Stimulated activated effector memory CD8-positive, alpha-beta T cell treated with anti-CD3 and anti-CD28 coated beads, Interleukin-12 subunit alpha, Interleukin-12 subunit beta, amount 100 ng/mL, for 72 hours (primary cell): ENCODE measurements at regions not wholly inside any gene's neighbourhood (a gene's known extent, or its start where the extent isn't known, plus 50 kb on each side); places are given as distances from the start of the nearest gene placed in this dataset.
A peak's percentile ranks its signal among the peaks of the same experiment; 100 is the strongest.

Experiments used
- ATAC-seq: fragments of 150-1000 bp; cut with Tn5 transposase; 2 replicates; pipeline ENCODE4 v1.10.0; 2021
- DNase-seq, 2 donors: peaks; one replicate each; pipeline ENCODE4 v3.0.0; 2021 to 2022; ENCODE audit warnings: low spot score in 2 of 2
- H3K27ac Mint-ChIP-seq: one replicate; pipeline ENCODE4 v1.8.0; 2022; ENCODE audit warnings: mild to moderate bottlenecking, mixed read lengths
- H3K36me3 Mint-ChIP-seq: one replicate; pipeline ENCODE4 v1.8.0; 2022; ENCODE audit warnings: mild to moderate bottlenecking, mixed read lengths
- H3K4me1 Mint-ChIP-seq: one replicate; pipeline ENCODE4 v1.8.0; 2022; ENCODE audit warnings: mixed read lengths
- H3K4me3 Mint-ChIP-seq: one replicate; pipeline ENCODE4 v1.8.0; 2022; ENCODE audit warnings: mild to moderate bottlenecking, mixed read lengths
- H3K9me3 Mint-ChIP-seq: one replicate; pipeline ENCODE4 v1.8.0; 2022; ENCODE audit warnings: mixed read lengths

DNA sequence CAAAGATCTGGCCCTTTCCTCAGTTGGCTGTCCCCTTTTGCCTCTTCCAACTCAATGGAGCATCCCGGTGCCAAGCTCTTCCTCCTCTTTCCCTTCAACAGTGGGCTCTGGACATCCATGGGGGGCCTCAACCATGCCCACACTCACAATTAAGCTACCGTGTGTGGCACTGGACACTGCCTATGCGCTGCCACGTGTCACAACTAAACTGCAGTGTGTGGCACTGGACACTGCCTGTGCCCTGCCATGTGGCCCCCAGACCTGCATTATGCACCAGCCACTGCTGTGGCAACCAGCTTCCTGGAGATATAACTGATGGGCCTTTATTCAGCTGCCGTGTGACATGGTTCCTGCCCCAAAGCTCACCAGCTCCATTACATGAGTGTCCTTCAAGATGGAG lies 179.1 kb downstream of the KCNA5 start:
- H3K27ac Mint-ChIP-seq: no peak overlapping the region
- no peak for ATAC-seq
- H3K9me3 Mint-ChIP-seq: peaks cover 5% of the 10 kb centered on the region
- H3K4me3 Mint-ChIP-seq: no peak overlapping the region
- DNase-seq: no peak
- H3K36me3 Mint-ChIP-seq: no peaks in the 10 kb centered on the region
- H3K4me1 Mint-ChIP-seq: no peaks in the 10 kb centered on the region

DNA sequence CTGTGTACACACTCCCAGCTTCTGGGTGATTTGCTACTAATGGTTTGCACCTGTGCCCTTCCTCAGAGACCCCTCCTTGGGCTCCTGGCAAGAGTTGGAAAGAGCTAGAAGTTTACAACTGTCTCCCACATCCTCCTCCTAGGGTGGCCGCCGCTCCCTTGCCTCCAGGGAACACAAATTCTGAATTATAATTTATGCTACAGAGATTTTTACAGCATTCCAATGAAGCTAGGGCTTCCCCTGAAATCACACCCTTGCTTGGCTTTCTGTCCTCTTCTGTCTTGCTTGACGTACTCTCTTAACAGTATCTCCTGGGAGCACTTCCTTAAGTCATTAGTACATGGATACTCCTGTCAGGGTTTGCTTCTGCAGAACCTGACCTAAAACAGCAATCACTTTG lies 180.2 kb downstream of the KCNA5 start:
- ATAC-seq: no peak
- no peak overlapping the region for H3K4me3 Mint-ChIP-seq

DNA sequence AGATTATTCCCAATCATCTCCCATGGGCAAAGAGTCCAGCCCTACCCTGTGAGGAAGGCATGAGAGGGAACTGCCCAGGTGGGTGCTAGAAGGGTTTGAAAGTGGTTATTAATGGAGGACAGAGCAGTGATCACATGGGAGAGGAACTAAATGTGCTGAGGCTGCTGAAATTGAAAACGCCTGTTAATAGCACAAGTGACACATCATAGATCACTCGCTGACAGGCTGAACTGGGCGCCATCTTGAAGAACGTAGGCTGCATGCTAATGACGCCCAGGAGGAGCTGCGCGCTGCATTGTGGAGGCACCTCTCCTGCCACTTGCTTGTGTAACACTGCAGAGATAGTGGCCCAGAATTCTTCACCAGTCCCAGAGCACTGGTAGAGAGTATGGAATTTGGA lies 182.9 kb downstream of the KCNA5 start:
- ATAC-seq: no peak
- H3K4me1 Mint-ChIP-seq: no peaks in the 10 kb centered on the region

More for the DNA sequence above, 180.2 kb downstream of the KCNA5 start:
- Mint-ChIP-seq H3K4me1 (no peaks in the 10 kb centered on the region), H3K36me3 (no peaks in the 10 kb centered on the region), H3K27ac (no peak overlapping the region), H3K9me3 (peaks cover 5% of the 10 kb centered on the region)
- DNase-seq: no peak

DNA sequence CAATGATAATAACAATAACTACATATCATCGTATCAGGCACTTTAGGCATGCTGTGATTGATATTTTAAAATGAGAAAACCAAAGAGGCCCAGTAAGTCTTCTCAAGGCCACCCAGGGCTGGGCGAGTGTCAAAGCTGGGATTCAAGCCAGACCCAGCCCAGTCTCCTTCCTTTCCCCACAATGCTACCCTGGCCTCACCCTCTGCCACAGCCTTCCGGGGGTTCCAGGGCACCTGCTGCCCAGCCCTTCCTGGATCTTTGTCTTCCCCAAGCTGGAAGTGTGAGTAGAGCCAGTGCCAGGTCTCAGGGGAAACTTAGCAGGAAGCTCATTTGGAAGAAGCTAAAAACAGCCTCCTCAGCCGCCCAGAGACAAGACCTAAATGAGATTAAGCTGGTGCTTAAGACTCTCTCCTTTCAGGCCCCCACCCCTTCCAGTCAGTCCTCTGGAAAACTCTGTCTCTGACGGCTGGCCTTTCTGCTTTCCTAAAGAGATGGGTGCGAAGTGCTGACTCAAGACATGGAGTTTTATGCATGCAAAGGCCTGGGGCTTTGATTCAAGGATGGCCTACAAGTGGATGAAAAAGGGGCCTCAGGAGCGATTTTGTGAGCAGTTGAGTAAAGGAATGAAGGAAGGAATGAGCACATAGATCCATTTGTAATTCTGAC lies 184.2 kb downstream of the KCNA5 start:
- H3K36me3 Mint-ChIP-seq: no peaks in the 10 kb centered on the region
- DNase-seq (no peak), ATAC-seq (no peak)
- no peak overlapping the region for H3K4me3 Mint-ChIP-seq
- no peaks in the 10 kb centered on the region for H3K4me1 Mint-ChIP-seq
- H3K27ac Mint-ChIP-seq: no peak overlapping the region
- peaks cover 5% of the 10 kb centered on the region for H3K9me3 Mint-ChIP-seq

More for the DNA sequence above, 182.9 kb downstream of the KCNA5 start:
- Mint-ChIP-seq H3K4me3 (no peak overlapping the region), H3K27ac (no peak overlapping the region), H3K9me3 (peaks cover 5% of the 10 kb centered on the region), H3K36me3 (no peaks in the 10 kb centered on the region)
- no peak for DNase-seq

DNA sequence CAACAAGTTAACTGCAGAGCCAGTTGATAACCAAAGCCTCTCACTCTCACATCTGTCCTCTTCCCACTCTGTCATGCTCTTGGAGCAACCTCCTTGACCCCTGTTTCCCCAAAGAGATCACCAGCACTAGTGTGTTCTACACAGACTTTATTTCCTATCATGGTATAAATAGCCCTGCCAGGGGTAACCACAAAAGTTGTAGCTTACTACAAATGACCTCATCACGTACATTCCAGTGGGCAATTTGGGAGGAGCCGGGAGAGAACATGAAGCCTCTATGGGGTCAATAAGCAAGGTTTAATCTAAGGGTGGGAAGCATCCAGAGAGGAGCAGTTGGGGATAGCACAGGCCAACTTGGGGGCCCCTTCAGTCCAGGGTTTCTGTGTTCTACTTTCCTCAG lies 186.5 kb downstream of the KCNA5 start:
- no peaks in the 10 kb centered on the region for H3K36me3 Mint-ChIP-seq
- no peak for DNase-seq
- H3K4me1 Mint-ChIP-seq: no peaks in the 10 kb centered on the region
- H3K4me3 Mint-ChIP-seq: no peak overlapping the region
- no peak for ATAC-seq
- H3K27ac Mint-ChIP-seq: no peak overlapping the region
- peaks cover 4% of the 10 kb centered on the region for H3K9me3 Mint-ChIP-seq

DNA sequence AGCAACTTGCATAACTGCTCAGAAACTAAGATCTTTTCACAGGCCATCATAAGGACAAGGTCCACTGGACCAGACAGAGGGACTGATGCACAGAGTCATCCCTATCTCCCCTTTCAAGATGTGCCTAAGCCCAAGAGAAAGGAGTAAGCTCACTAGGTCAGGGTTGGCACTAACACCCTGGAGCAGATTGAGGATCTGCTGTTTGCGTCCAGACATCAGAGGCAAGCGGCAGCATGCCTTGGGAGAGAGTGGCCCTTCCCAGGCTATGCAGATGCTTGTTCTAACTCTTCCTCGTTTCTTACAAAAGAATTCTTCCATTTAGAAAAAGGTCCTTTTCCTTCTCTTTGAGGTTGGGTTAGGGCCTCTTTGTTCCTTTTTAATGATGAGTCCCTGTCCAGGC lies 187.2 kb downstream of the KCNA5 start:
- H3K9me3 Mint-ChIP-seq: no peaks in the 10 kb centered on the region
- peak; percentile 17 for ATAC-seq
- no peaks in the 10 kb centered on the region for H3K4me1 Mint-ChIP-seq

DNA sequence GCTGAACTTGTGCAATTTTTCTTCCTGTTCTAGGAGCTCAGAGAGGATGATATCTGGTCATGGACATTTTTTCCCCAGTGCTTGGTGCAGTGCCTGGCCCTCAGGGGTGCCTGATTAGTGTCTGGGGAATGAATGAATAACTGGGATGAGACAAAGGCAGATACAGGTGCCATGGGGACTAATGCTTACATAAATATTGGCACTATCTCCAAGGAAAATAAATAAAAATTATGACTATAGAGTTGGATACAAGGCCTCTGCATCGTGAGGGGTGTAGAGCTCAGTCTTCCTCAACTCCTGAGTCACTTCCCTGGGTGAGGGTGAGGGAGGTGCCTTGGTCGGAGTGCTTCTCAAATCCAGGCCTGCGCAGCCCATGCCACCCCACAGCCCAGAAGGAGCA lies 188.6 kb downstream of the KCNA5 start:
- DNase-seq (no peak), ATAC-seq (no peak)
- no peak overlapping the region for H3K4me3 Mint-ChIP-seq
- H3K4me1 Mint-ChIP-seq: no peaks in the 10 kb centered on the region
- H3K9me3 Mint-ChIP-seq: no peaks in the 10 kb centered on the region
- H3K36me3 Mint-ChIP-seq: no peaks in the 10 kb centered on the region
- no peak overlapping the region for H3K27ac Mint-ChIP-seq

More for the DNA sequence above, 187.2 kb downstream of the KCNA5 start:
- H3K36me3 Mint-ChIP-seq: no peaks in the 10 kb centered on the region
- H3K27ac Mint-ChIP-seq: no peak overlapping the region
- H3K4me3 Mint-ChIP-seq: no peak overlapping the region
- DNase-seq: no peak

DNA sequence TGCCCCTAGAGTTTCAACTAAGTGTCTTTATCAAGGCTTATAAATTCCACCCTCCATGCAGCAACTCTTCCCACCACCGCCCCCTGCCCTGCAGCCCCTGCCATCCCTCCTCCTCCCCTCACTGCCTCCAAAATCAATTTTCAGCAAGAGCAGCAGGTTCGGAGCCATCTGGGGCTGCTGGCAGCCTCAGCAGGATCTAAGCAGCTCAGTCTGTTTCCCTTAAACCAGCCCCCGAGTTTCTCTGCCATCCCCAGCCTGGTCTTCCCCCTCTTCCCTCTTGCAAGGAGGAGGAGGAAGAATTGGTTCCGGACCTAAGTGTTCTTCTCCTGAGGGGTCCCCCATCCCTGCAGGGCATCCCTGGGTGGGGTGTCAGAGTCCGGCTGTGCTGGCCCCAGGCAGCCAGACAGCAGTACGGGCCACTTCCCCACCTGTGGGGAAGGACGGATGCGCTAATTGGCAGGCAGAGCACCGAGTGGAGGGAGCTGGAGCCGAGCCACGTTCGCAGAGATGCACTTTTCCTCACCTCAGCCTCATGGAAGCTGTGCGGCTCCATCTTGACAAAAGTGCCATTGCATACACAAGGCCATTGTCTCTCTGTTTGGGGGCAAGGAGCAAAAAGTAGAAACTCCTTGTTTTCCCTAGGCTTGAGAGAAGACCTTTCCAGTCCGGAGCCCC lies 189.3 kb downstream of the KCNA5 start:
- no peak for ATAC-seq

DNA sequence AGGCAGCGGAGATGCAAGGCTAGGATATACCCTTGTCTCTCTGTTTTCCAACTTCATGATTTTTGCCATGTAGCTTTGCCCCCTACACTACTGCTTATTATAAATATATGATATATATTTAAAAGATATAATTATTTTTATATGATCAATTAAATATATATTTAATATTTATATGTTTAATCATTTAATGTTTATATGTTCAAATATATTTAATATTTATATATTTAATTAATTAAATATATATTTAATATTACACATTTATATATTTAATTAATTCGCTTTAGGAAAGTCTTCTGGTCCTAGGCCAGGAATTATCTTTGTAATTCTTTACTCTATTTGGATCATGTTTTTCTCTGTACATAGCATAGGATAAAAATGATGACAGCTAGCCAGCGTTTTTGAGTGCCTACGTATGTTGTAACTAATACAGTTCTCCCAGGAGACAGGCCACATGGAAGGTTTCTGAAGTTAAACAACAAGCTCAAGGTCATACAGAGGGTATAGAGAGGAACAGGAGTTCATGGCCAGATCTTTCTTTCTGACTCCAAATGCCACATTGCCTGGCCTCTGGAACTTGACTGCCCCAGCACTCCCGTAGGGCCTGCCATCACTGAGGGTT lies 192.5 kb downstream of the KCNA5 start:
- H3K4me1 Mint-ChIP-seq: no peaks in the 10 kb centered on the region
- H3K4me3 Mint-ChIP-seq: no peak overlapping the region
- DNase-seq (no peak), ATAC-seq (no peak)
- H3K9me3 Mint-ChIP-seq: no peaks in the 10 kb centered on the region
- no peaks in the 10 kb centered on the region for H3K36me3 Mint-ChIP-seq
- H3K27ac Mint-ChIP-seq: no peak overlapping the region

More for the DNA sequence above, 189.3 kb downstream of the KCNA5 start:
- Mint-ChIP-seq H3K4me1 (no peaks in the 10 kb centered on the region), H3K27ac (no peak overlapping the region), H3K36me3 (no peaks in the 10 kb centered on the region), H3K4me3 (no peak overlapping the region), H3K9me3 (no peaks in the 10 kb centered on the region)
- no peak for DNase-seq

DNA sequence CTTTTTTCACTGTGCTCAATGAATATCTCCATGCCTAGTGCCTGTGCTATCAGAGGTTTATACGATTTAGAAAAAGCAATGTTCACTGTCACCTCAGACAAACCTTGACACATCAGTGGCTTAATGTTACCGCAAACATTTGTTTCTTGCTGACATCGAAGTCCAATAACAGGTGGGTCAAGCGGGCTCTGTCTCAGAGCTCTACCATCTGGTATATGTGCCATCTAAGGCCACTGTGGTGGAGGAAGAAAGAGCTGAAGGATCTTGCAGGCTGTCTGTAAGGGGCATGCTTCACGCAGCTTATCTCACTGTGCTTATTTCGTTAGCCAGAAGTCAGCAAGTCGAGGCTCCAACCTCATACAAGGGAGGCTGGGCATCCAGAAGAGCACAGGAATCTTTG lies 189.5 kb upstream of the NTF3 start:
- Mint-ChIP-seq H3K27ac (no peak overlapping the region), H3K9me3 (no peaks in the 10 kb centered on the region), H3K36me3 (no peaks in the 10 kb centered on the region), H3K4me3 (no peak overlapping the region), H3K4me1 (no peaks in the 10 kb centered on the region)
- DNase-seq (no peak), ATAC-seq (no peak)

DNA sequence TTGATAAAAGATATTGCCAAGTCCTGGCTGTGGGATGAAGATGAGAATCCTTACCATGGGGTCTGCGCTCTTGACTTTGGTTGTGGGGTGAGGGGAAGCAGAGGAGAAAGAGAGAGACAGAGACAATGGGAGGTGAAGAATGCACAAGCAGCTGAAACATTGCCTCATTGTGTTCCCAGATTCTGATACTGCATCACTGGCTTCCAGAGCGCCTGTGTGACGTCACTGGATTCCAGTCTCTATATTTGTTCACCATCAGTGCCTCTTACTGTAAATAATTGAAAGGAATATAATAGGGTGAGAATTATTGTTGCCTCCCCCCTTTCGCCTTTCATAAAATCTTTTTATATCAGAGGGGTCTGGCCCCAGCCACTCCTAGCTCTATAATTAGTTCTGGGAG lies 188.9 kb upstream of the NTF3 start:
- H3K4me3 Mint-ChIP-seq: no peak overlapping the region
- no peaks in the 10 kb centered on the region for H3K9me3 Mint-ChIP-seq
- no peak for ATAC-seq

DNA sequence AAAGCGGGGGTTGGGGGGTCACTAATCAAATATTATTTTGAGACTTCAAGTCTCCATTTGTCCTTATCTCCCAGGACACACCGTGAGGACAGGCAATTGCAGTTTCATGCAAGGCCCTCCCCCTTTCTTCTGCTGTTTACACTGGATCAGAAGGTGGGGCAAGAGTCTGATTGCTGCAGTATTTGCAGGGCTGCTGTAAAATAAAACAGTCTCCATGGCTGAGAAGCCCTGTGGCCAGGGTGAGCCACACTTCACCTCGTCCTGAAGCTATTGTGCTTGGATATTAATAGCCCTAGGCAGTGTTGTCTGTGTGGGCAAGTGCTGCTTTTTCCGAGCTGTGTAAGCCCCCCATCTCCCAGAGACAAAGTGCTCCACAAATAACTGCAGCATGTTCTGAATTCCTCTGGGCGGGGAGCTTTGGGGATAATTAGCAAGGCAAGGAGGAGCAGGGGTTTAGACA lies 187.4 kb upstream of the NTF3 start:
- Mint-ChIP-seq H3K4me1 (no peaks in the 10 kb centered on the region), H3K36me3 (no peaks in the 10 kb centered on the region), H3K27ac (no peak overlapping the region), H3K4me3 (no peak overlapping the region), H3K9me3 (no peaks in the 10 kb centered on the region)
- ATAC-seq (no peak), DNase-seq (no peak)

More for the DNA sequence above, 188.9 kb upstream of the NTF3 start:
- H3K36me3 Mint-ChIP-seq: no peaks in the 10 kb centered on the region
- DNase-seq: no peak
- H3K27ac Mint-ChIP-seq: no peak overlapping the region
- no peaks in the 10 kb centered on the region for H3K4me1 Mint-ChIP-seq

DNA sequence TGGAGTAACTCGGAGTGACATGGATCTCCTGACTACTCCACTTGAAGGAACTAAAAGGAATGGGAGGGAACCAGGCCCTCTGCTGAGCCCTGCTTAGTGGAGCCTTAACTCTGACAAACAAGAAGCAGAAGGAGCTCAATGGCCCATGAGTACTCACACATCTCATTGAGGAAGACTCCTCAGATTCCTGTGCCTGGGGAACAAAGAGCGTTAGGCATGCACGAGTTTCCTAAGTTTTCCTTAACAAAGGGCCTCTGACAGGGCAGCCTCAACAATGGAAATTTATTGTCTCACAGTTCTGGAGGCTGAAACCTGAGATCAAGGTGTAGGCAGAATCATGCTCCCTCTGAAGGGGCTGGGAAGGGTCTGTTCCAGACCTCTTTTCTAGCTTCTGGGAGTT lies 185.7 kb upstream of the NTF3 start:
- ATAC-seq: no peak
- DNase-seq: no peak
- no peaks in the 10 kb centered on the region for H3K9me3 Mint-ChIP-seq

DNA sequence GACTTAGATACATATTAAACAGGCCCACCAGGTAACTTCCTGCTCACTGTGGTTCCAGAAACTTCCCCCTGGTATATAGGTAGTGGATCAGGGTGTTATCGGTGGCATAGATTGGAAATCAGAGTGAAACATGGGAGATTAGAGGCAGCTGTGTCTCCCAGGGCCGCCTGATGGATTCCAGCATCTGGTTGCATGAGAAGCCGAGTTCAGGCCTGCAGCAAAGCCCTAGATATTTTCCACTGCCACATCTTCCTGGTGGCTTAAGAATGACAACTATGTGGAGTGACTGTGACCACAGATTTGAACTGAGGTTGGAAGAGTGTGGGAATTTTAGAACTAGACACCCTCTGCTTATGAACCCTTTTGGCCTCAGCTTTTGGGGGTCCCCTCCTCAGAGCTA lies 184.8 kb upstream of the NTF3 start:
- no peaks in the 10 kb centered on the region for H3K9me3 Mint-ChIP-seq
- DNase-seq (no peak), ATAC-seq (no peak)
- no peaks in the 10 kb centered on the region for H3K36me3 Mint-ChIP-seq
- H3K27ac Mint-ChIP-seq: no peak overlapping the region
- no peak overlapping the region for H3K4me3 Mint-ChIP-seq
- no peaks in the 10 kb centered on the region for H3K4me1 Mint-ChIP-seq

More for the DNA sequence above, 185.7 kb upstream of the NTF3 start:
- Mint-ChIP-seq H3K36me3 (no peaks in the 10 kb centered on the region), H3K27ac (no peak overlapping the region), H3K4me3 (no peak overlapping the region), H3K4me1 (no peaks in the 10 kb centered on the region)

DNA sequence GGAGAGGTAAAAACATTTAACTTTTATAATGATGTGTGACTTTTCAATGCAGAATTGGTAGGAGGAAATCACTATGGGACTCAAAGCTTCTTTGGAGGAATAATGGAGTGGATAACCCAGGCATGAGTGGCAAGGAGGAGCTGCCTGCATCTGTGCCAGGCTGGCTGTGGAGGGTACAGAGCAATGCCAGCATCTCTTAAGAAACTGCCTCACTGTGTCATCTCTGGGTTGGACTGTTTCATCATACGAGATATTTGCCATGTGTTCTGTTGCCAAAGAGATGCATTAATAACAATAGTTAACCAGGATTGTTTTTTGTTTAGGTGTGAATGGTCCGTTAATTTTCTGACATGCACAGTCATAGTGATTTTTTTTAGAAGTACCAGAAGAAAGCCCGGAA lies 183.7 kb upstream of the NTF3 start:
- no peaks in the 10 kb centered on the region for H3K4me1 Mint-ChIP-seq
- no peaks in the 10 kb centered on the region for H3K36me3 Mint-ChIP-seq
- H3K9me3 Mint-ChIP-seq: no peaks in the 10 kb centered on the region
- ATAC-seq (no peak), DNase-seq (no peak)
- H3K27ac Mint-ChIP-seq: no peak overlapping the region
- no peak overlapping the region for H3K4me3 Mint-ChIP-seq

DNA sequence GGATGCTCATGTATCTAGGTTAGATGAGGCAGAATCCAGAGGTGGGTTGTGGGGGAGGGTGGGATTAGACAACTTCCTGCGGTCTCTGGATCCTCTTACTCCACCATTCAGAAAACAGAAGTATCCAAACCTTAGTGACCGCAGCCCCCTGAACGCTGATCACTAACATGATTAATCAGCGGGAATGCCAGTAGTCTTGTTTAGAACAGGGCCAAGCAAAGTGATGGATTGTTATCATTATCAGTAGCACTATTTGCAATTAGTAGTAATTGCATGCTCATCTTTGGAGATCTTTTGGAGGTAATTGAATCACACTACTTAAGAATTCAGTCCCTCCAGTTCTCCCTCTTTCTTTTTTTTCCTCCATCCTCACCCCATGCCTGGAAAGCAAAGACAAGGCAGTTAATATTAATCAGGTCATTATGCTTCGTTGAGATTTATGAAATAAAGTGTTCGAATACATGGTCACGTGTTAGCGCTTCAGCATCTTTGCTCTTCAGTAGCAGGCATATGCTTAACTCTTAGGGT lies 182.8 kb upstream of the NTF3 start:
- no peaks in the 10 kb centered on the region for H3K9me3 Mint-ChIP-seq
- ATAC-seq: no peak
- H3K36me3 Mint-ChIP-seq: no peaks in the 10 kb centered on the region
- H3K4me1 Mint-ChIP-seq: no peaks in the 10 kb centered on the region
- H3K4me3 Mint-ChIP-seq: no peak overlapping the region
- DNase-seq: no peak
- no peak overlapping the region for H3K27ac Mint-ChIP-seq
